Large intestine (tissue), 3 donors: ENCODE measurements at regions not wholly inside any gene's neighbourhood (a gene's known extent, or its start where the extent isn't known, plus 50 kb on each side); places are given as distances from the start of the nearest gene placed in this dataset.

Source experiments
- DNase-seq, 2 donors: peaks; one replicate each; pipeline versions ENCODE4 v3.0.0 to v3.0.0-alpha.2; 2013
- H3K27ac ChIP-seq: one replicate; pipeline ENCODE4 v1.5.1; 2013; ENCODE audit warnings: low read length
- H3K27me3 ChIP-seq: 2 replicates; pipeline ENCODE4 v1.6.1; 2013; ENCODE audit warnings: low read length; ENCODE audit not compliant: control insufficient read depth, insufficient read depth
- H3K36me3 ChIP-seq: 2 replicates; pipeline ENCODE4 v1.6.1; 2013; ENCODE audit warnings: low read length; ENCODE audit not compliant: control insufficient read depth, insufficient read depth
- H3K4me1 ChIP-seq: one replicate; pipeline ENCODE4 v1.6.1; 2013; ENCODE audit warnings: low read length; ENCODE audit not compliant: control insufficient read depth, insufficient read depth
- H3K4me3 ChIP-seq: one replicate; pipeline ENCODE4 v1.5.1; 2013; ENCODE audit warnings: low read length
- H3K9me3 ChIP-seq: one replicate; pipeline ENCODE4 v1.6.1; 2013; ENCODE audit warnings: mild to moderate bottlenecking, low read depth, low read length, moderate library complexity; ENCODE audit not compliant: control insufficient read depth
- WGBS: methylation state at CpG from one replicate; pipeline ENCODE4 v1.1.5; 2013; ENCODE audit warnings: low lambda C conversion rate; ENCODE audit not compliant: insufficient coverage; 5-methylcytosine and 5-hydroxymethylcytosine counted together

GRCh38 chr10:74760086-74760979, 66.1 kb upstream of the KAT6B start:
- H3K27ac ChIP-seq: no peak overlapping the region
- no CpG with 5 or more reads among the region's 7 CpGs for WGBS
- no peaks in the 10 kb centered on the region for H3K27me3 ChIP-seq
- peaks cover 3% of the 10 kb centered on the region for H3K4me1 ChIP-seq
- no peak for DNase-seq
- H3K4me3 ChIP-seq: no peak overlapping the region
- no peaks in the 10 kb centered on the region for H3K9me3 ChIP-seq
- no peaks in the 10 kb centered on the region for H3K36me3 ChIP-seq

- H3K4me1 ChIP-seq: peaks cover 10% of the 10 kb centered on the region
- 70% methylated on average over 2 of the region's 17 CpGs for WGBS
- H3K27me3 ChIP-seq: no peaks in the 10 kb centered on the region
- no peaks in the 10 kb centered on the region for H3K9me3 ChIP-seq
- DNase-seq: no peak
- H3K4me3 ChIP-seq: no peak overlapping the region
- no peak overlapping the region for H3K27ac ChIP-seq
- H3K36me3 ChIP-seq: no peaks in the 10 kb centered on the region
Observed at GRCh38 chr10:74763934-74764591, 62.3 kb upstream of the KAT6B start.

GRCh38 chr10:74765465-74765975, 60.9 kb upstream of the KAT6B start:
- Histone ChIP-seq H3K4me3 (peak overlapping the region; percentile 6), H3K4me1 (peaks cover 10% of the 10 kb centered on the region), H3K27ac (peak overlapping the region; percentile 75), H3K9me3 (no peaks in the 10 kb centered on the region), H3K27me3 (no peaks in the 10 kb centered on the region), H3K36me3 (no peaks in the 10 kb centered on the region)
- 21% methylated on average over 3 of the region's 10 CpGs for WGBS
- DNase-seq: peak; percentile 52 to 83

- no peak overlapping the region for H3K4me3 ChIP-seq
- no peaks in the 10 kb centered on the region for H3K27me3 ChIP-seq
- no peak for DNase-seq
- peaks cover 10% of the 10 kb centered on the region for H3K4me1 ChIP-seq
- WGBS: no CpG with 5 or more reads among the region's 7 CpGs
- H3K36me3 ChIP-seq: no peaks in the 10 kb centered on the region
- H3K9me3 ChIP-seq: no peaks in the 10 kb centered on the region
- no peak overlapping the region for H3K27ac ChIP-seq
Observed at GRCh38 chr10:74766501-74766900, 59.9 kb upstream of the KAT6B start.

- Histone ChIP-seq H3K27me3 (no peaks in the 10 kb centered on the region), H3K36me3 (no peaks in the 10 kb centered on the region), H3K27ac (no peak overlapping the region), H3K4me1 (peaks cover 7% of the 10 kb centered on the region), H3K4me3 (no peak overlapping the region), H3K9me3 (no peaks in the 10 kb centered on the region)
- no peak for DNase-seq
Observed at GRCh38 chr10:74770400-74770799, 56.0 kb upstream of the KAT6B start.

GRCh38 chr10:74771054-74771453, 55.3 kb upstream of the KAT6B start:
- no peak overlapping the region for H3K4me3 ChIP-seq
- H3K9me3 ChIP-seq: no peaks in the 10 kb centered on the region
- no peak for DNase-seq
- no CpG with 5 or more reads among the region's 6 CpGs for WGBS
- H3K27me3 ChIP-seq: no peaks in the 10 kb centered on the region
- peaks cover under 1% of the 10 kb centered on the region for H3K4me1 ChIP-seq
- no peaks in the 10 kb centered on the region for H3K36me3 ChIP-seq
- H3K27ac ChIP-seq: no peak overlapping the region

- H3K9me3 ChIP-seq: peaks cover 3% of the 10 kb centered on the region
- no peak overlapping the region for H3K4me3 ChIP-seq
- no peaks in the 10 kb centered on the region for H3K36me3 ChIP-seq
- no peaks in the 10 kb centered on the region for H3K27me3 ChIP-seq
- no peak for DNase-seq
- H3K27ac ChIP-seq: no peak overlapping the region
- H3K4me1 ChIP-seq: no peaks in the 10 kb centered on the region
Observed at GRCh38 chr10:74775099-74775498, 51.3 kb upstream of the KAT6B start.
